K562 (cell line): ENCODE measurements at regions not wholly inside any gene's neighbourhood (a gene's known extent, or its start where the extent isn't known, plus 50 kb on each side); places are given as distances from the start of the nearest gene placed in this dataset.

ENCODE experiments used
- EZH2 ChIP-seq: IDR thresholded peaks from 2 replicates; pipeline ENCODE4 v1.6.1; 2012; ENCODE audit warnings: low read depth, mild to moderate bottlenecking, inconsistent platforms, low read length, borderline replicate concordance
- ZBTB7A ChIP-seq: IDR thresholded peaks from 2 replicates; pipeline ENCODE4 v1.6.1; 2011; ENCODE audit warnings: low read depth, mild to moderate bottlenecking, low read length, moderate library complexity, borderline replicate concordance; ENCODE audit not compliant: control insufficient read depth

GRCh38 chr20:46823271-46823751, 71.3 kb upstream of the EYA2 start:
- TF ChIP-seq ZBTB7A (no peak), EZH2 (no peak)
